OCI-LY7 (cell line): ENCODE measurements at regions not wholly inside any gene's neighbourhood (a gene's known extent, or its start where the extent isn't known, plus 50 kb on each side); places are given as distances from the start of the nearest gene placed in this dataset.

Experiments
- BruUV-seq: library from RNA; stranded (reverse); fragments of 400-500 nt; replicated peaks from 2 replicates; lab custom pipeline; 2021; lab: Mats Ljungman, UMichigan
- CTCF ChIA-PET: fragments of 300-600 bp; sonication (Branson Sonifier 250); formaldehyde crosslinking; loops from one replicate; lab custom pipeline; 2022; ENCODE audit warnings: antibody characterized with exemption; ENCODE audit not compliant: unreplicated experiment; lab: Charles Lee
- POLR2A ChIA-PET: fragments of 300-600 bp; sonication (Branson Sonifier 250); formaldehyde crosslinking; loops from one replicate; lab custom pipeline; 2022; ENCODE audit warnings: antibody characterized with exemption; lab: Charles Lee
- DNase-seq: peaks from one replicate; pipeline ENCODE4 v3.0.0-alpha.2; 2015; ENCODE audit warnings: low spot score
- H2AFZ ChIP-seq: fragments of 200-600 bp; sonication (generic), shearing (Covaris generic); 2 replicates; pipeline ENCODE4 v1.6.1; 2014; ENCODE audit warnings: mild to moderate bottlenecking, antibody characterized with exemption, low read length, moderate library complexity
- H3K27ac ChIP-seq: fragments of 200-600 bp; sonication (generic); 2 replicates; pipeline ENCODE4 v1.5.1; 2014; ENCODE audit warnings: mixed run types, low read depth, mild to moderate bottlenecking, moderate library complexity, low read length, inconsistent platforms; ENCODE audit not compliant: poor library complexity, severe bottlenecking
- H3K36me3 ChIP-seq: fragments of 200-600 bp; sonication (generic); 2 replicates; pipeline ENCODE4 v1.6.1; 2014; ENCODE audit warnings: mild to moderate bottlenecking, antibody characterized with exemption, low read length, moderate library complexity, mixed read lengths; ENCODE audit not compliant: insufficient read depth
- H3K4me1 ChIP-seq: fragments of 200-600 bp; sonication (generic); 2 replicates; pipeline ENCODE4 v1.5.1; 2014; ENCODE audit warnings: mild to moderate bottlenecking, low read length; ENCODE audit not compliant: insufficient read depth, poor library complexity, severe bottlenecking
- H3K4me2 ChIP-seq: fragments of 200-600 bp; sonication (generic); 2 replicates; pipeline ENCODE4 v1.6.1; 2014; ENCODE audit warnings: mild to moderate bottlenecking, low read length
- H3K4me3 ChIP-seq: fragments of 200-600 bp; sonication (generic); 2 replicates; pipeline ENCODE4 v1.5.1; 2014; ENCODE audit warnings: mild to moderate bottlenecking, low read depth, low read length; ENCODE audit not compliant: poor library complexity, severe bottlenecking
- H3K79me2 ChIP-seq: fragments of 200-600 bp; sonication (generic); 2 replicates; pipeline ENCODE4 v1.6.1; 2016; ENCODE audit warnings: low read depth, mild to moderate bottlenecking, low read length, moderate library complexity, mixed read lengths; ENCODE audit not compliant: insufficient read depth
- H3K9me2 ChIP-seq: fragments of 200-600 bp; sonication (generic); 2 replicates; pipeline ENCODE4 v1.6.1; 2016; ENCODE audit warnings: mild to moderate bottlenecking, low read length, mixed read lengths; ENCODE audit not compliant: insufficient read depth
- H3K9me3 ChIP-seq: fragments of 200-600 bp; sonication (generic); 2 replicates; pipeline ENCODE4 v1.6.1; 2014; ENCODE audit warnings: mild to moderate bottlenecking, mixed run types, low read length, mixed read lengths
- H4K20me1 ChIP-seq: fragments of 200-600 bp; sonication (generic); 2 replicates; pipeline ENCODE4 v1.6.1; 2014; ENCODE audit warnings: mild to moderate bottlenecking, antibody characterized with exemption, low read length, moderate library complexity, mixed read lengths; ENCODE audit not compliant: insufficient read depth
- EZH2phosphoT487 ChIP-seq: fragments of 200-600 bp; sonication (generic); IDR thresholded peaks from 2 replicates; pipeline ENCODE4 v1.6.1; 2018; ENCODE audit warnings: low read depth, borderline replicate concordance, mild to moderate bottlenecking, mixed run types, antibody characterized with exemption, low read length, moderate library complexity, mixed read lengths
- intact Hi-C: fragments of 100-400 bp; cut with micrococcal nuclease; formaldehyde crosslinking; loops from one replicate; pipeline ENCODE4 v1.10.0; 2022; ENCODE audit not compliant: unreplicated experiment
- TF ChIP-seq, protein P1 (sequence below): fragments of 200-600 bp; sonication (generic); conservative IDR thresholded peaks from 2 replicates; pipeline ENCODE4 v1.5.1; 2014; ENCODE audit warnings: mild to moderate bottlenecking, antibody characterized with exemption, low read length, moderate library complexity, mixed read lengths

- no peaks in the 10 kb centered on the region for H3K36me3 ChIP-seq
- H3K4me3 ChIP-seq: no peak overlapping the region
- ChIA-PET CTCF (no interaction called here), POLR2A (no interaction called here)
- no peaks in the 10 kb centered on the region for H3K4me1 ChIP-seq
- no peak for DNase-seq
- intact Hi-C loops: no loop called here
- H3K9me2 ChIP-seq: no peaks in the 10 kb centered on the region
- H3K4me2 ChIP-seq: no peak overlapping the region
- no peak overlapping the region for H2AFZ ChIP-seq
- no peaks in the 10 kb centered on the region for H3K79me2 ChIP-seq
- H3K27ac ChIP-seq: no peak overlapping the region
- TF ChIP-seq EZH2phosphoT487: no peak
- TF ChIP-seq, protein P1, sequence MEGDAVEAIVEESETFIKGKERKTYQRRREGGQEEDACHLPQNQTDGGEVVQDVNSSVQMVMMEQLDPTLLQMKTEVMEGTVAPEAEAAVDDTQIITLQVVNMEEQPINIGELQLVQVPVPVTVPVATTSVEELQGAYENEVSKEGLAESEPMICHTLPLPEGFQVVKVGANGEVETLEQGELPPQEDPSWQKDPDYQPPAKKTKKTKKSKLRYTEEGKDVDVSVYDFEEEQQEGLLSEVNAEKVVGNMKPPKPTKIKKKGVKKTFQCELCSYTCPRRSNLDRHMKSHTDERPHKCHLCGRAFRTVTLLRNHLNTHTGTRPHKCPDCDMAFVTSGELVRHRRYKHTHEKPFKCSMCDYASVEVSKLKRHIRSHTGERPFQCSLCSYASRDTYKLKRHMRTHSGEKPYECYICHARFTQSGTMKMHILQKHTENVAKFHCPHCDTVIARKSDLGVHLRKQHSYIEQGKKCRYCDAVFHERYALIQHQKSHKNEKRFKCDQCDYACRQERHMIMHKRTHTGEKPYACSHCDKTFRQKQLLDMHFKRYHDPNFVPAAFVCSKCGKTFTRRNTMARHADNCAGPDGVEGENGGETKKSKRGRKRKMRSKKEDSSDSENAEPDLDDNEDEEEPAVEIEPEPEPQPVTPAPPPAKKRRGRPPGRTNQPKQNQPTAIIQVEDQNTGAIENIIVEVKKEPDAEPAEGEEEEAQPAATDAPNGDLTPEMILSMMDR: no peak
- BruUV-seq: no TSS peak
- H3K9me3 ChIP-seq: no peaks in the 10 kb centered on the region
- no peaks in the 10 kb centered on the region for H4K20me1 ChIP-seq
These were observed 2029.9 kb upstream of the AGA start for GRCh38 chr4:179472164-179472563.

DNA sequence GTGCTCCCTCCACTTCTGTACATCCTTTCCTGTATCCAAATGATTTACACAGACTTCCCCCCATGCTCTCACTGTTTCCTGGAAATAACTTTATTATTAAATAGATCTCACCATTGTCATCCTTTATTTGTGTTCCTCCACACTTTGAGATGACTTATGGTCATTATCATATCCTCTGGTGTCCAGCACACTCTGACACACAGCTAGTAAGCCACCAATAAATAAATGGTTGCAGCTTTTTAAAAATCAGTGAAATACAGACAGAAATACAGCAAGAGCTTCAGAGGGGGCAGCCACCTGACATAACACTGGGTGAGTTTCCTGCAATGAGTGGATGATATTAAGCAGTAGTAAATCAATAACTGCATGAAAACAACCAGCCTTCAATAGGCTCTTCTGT is 2036.4 kb upstream of the AGA start:
- H3K79me2 ChIP-seq: no peaks in the 10 kb centered on the region
- no peaks in the 10 kb centered on the region for H3K9me2 ChIP-seq
- H3K4me1 ChIP-seq: no peaks in the 10 kb centered on the region
- H3K4me2 ChIP-seq: no peak overlapping the region
- TF ChIP-seq EZH2phosphoT487: no peak
- TF ChIP-seq, protein P1: no peak
- BruUV-seq: no TSS peak
- no peak for DNase-seq
- H3K4me3 ChIP-seq: no peak overlapping the region
- no peaks in the 10 kb centered on the region for H3K36me3 ChIP-seq
- intact Hi-C loops: no loop called here
- H4K20me1 ChIP-seq: no peaks in the 10 kb centered on the region
- H3K27ac ChIP-seq: no peak overlapping the region
- ChIA-PET CTCF (no interaction called here), POLR2A (no interaction called here)
- H3K9me3 ChIP-seq: no peaks in the 10 kb centered on the region
- no peak overlapping the region for H2AFZ ChIP-seq

- BruUV-seq: no TSS peak
- CTCF ChIA-PET: no interaction called here
- Histone ChIP-seq H3K4me2 (no peak overlapping the region), H2AFZ (no peak overlapping the region), H3K9me3 (no peaks in the 10 kb centered on the region), H3K9me2 (no peaks in the 10 kb centered on the region), H3K79me2 (no peaks in the 10 kb centered on the region), H3K27ac (no peak overlapping the region), H4K20me1 (no peaks in the 10 kb centered on the region), H3K4me3 (no peak overlapping the region), H3K4me1 (no peaks in the 10 kb centered on the region), H3K36me3 (no peaks in the 10 kb centered on the region)
- DNase-seq: no peak
- no peak for TF ChIP-seq EZH2phosphoT487
- TF ChIP-seq, protein P1: no peak
- POLR2A ChIA-PET: no interaction called here
- intact Hi-C loops: no loop called here
These were observed 2043.5 kb upstream of the AGA start for GRCh38 chr4:179485781-179486180.
